Kidney glomerular epithelial cell (primary cell): ENCODE measurements at regions not wholly inside any gene's neighbourhood (a gene's known extent, or its start where the extent isn't known, plus 50 kb on each side); places are given as distances from the start of the nearest gene placed in this dataset.
"Not testable (repeated sequence)": the region's sequence is repeated elsewhere in the genome, so short reads cannot be mapped to it uniquely, and the experiment has no call there.

ENCODE experiments used
- DNase-seq: peaks from one replicate; lab custom pipeline; 2025; lab: John Stamatoyannopoulos, UW

DNA sequence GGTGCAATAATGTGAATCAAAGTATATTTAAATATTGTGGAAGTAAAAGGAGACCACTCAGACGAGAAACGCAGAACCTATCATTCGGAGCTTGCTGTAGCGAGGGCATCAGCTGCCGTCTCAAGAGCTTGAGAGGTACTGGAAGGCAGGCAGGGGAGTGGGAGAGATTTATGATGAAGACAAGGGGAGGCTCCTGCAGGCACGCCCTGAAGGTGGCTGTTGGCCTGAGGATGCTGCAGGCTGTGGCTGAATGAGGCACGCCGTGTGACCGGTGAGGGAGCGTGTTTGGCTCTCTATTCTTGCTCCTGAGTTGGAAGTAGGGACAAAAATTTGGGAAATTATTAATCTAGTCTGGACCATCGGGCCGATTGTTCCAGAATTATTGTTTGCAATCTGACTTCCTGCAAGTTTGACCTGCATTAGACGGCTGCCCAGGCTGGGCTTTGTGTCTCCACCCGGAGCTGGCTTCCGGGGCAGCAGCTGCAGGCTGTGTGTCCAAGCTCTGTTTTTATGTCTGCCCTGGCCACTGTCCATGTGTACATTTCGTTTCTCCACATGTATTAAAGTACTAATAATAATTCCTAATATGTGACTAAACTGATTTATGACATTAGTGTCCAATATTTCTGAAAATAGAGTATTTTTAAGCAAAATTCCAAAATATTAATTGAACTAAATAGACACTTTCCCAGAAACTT is 91.1 kb upstream of the ANKRD10 start:
- no peak for DNase-seq

DNA sequence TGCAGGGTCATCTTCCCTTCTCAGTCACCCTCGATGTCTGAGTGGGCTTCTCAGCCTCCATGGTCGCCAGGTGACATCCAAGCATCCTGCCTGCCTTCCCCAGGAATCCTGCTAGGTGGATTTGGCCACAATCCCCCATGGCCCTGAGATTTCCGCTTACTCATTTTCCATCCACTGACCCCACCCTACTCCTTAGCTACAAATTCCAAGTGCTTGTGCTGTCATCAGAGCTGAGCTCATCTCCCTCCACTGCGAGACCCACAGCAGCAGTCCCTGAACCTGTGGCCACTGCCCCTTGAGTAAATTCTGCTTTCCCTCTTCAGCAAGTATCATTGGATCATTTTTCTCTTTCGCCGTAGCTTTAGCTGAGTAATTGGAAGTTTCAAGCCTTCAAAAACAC is 90.5 kb upstream of the ANKRD10 start:
- DNase-seq = no peak

DNA sequence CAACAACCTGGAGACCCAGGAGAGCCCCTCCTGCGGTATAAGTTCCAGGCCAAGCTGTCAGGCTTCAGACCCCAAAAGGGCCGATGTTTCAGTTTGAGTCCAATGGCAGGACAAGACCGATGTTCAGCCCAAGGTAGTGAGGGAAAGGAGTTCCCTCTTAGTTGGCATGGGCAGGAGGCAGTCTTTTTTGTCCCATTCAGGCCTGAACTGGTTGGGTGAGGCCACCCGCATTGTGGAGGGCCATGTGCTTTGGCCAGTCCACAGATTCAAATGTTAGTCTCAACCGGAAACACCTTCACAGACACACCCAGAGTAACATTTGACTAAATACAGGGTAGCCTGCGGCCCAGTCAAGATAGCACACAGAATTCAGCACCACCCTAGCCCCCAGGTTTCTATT is 89.6 kb upstream of the ANKRD10 start:
- no peak for DNase-seq

GRCh38 chr13:111001636-111002035 is 86.8 kb upstream of the ANKRD10 start:
- no peak for DNase-seq

- DNase-seq = no peak
Measured at GRCh38 chr13:110993788-110994187, 78.9 kb upstream of the ANKRD10 start.

DNA sequence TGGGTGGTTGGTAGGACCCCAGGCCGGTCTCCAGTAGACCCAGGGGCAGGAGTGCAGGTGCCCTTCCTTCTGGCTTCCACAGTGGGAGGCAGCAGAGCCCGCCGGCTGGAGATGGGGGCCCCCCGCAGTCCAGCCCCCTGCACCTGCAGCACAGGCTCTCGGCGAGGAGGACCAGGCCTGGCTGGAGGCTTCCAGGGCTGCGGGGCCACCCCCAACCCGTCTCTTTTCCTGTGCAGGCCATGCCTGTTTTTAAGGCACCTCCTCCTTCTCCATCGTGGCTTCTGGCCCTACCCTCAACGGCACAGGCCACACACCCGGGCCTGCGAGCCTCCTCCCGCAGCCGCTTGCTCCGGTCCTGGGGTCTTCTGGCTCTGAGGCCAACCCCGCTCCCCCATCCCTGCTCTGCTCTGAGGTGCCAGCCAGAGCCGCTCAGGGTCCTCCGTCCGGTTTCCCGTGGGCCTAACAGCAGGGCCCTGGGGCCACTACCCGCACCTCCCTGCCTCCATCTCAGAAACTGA is 77.2 kb upstream of the ANKRD10 start:
- DNase-seq = no peak

DNA sequence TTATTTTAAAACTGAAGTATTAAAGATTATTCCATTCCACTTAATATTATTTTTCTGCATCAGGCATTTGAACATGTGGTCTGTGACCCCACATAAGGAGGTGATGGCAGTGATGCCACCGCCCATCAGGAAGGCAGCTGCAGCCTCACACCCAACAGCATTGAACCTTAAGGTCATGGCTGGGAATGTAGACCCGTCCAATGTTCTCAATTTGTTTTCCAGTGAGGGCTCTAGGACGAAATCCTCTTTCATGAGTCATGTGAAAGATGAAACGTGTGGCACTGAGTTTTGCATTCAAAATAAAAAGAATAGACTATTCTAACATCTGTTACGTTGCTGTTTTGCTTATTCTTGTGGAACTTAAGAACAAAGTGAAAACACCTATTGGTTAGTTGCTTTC is 74.5 kb upstream of the ANKRD10 start:
- no peak for DNase-seq

GRCh38 chr13:110985541-110985940 is 70.7 kb upstream of the ANKRD10 start:
- no peak for DNase-seq

- DNase-seq = no peak
Measured at GRCh38 chr13:110984798-110985197, 69.9 kb upstream of the ANKRD10 start.

DNA sequence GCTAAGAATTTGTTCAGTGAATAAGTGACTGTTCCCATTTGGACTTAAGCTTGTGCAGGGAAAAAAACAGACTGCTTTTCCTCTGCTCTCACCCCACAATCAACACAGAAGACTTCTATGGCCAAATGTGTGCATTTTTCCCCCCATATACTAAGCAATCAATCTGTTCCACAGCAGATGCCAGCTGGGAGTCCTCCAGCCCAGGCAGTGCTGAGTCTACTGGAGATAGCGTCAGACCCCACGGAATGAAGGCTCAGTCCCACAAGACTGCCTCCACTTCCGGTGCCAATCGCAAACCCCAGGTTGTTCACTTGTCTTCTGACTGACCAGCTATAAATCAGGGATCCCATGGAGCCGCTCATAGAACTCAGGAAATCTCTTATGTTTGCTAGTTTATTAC is 69.5 kb upstream of the ANKRD10 start:
- DNase-seq = no peak

GRCh38 chr13:110983241-110983640 is 68.4 kb upstream of the ANKRD10 start:
- DNase-seq = no peak

- DNase-seq = no peak
Measured at GRCh38 chr13:110981379-110981778, 66.5 kb upstream of the ANKRD10 start.

DNA sequence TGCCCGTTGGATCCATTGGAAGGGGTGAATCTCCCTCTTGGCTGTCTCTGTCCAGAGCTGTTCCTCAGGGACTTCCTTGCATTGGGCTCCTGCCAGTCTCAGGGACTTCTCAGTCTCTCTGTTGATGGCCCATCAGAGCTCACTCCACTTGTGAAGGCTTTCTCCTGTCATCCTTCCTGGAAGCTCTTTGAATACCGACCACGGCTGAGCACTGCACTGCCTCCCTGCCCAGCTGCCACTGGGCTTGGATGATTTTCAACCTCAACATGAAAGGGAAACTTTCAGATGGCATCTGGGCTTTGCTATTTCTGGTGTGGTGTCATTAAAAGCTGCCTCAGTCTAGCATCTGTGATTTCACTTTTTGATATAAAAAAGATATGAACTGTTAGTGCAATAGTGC is 66.1 kb upstream of the ANKRD10 start:
- no peak for DNase-seq

DNA sequence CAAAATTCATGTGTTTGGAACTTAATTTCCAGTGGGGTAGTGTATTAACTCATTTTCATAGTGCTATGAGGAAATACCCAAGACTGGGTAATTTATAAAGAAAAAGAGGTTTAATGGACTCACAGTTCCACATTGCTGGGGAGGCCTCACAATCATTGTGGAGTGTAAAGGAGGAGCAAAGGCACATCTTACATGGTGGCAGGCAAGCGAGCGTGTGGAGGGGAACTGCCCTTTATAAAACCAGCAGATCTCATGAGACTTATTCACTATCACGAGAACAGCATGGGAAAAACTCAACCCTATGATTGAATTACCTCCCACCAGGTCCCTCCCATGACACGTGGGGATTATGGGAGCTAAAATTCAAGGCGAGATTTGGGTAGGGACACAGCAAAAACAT is 64.3 kb upstream of the ANKRD10 start:
- not testable (repeated sequence) for DNase-seq

DNA sequence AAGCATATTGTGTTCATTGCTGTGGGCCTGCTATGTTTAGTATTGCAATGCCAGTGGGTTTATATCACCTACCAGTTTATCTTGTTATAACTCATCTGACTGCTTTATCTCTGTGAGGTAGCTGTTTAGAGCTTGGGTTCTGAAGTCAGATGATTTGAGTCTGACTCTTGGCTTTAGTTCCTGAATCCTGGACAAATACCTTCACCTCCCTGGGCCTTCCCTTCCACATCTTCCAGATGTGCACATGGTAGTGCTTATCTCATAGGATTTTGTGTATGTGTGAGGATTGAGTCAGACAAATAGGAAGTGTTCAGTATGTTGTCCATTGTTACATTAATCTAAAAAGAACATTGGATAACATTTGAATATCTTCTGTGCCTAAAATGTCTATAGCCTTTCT is 63.5 kb upstream of the ANKRD10 start:
- DNase-seq = no peak

DNA sequence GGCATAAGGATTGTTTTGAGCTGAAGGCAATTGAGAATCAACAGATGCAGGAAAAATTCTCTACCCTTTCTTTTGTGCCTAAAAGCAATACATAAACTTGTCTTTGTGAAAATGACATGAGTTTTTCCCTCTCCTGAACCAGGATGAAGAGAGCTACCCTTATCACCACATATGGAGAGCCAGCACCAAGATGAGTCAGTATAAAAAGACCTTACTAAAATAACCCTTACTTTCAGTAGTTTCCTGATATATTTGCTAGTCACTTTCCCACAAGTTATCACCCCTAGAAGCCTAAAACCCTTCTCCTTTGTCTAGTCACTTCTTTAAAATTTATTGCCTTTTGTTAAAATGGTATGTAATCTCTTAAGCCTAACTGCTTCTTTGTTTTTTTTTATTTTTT is 61.9 kb upstream of the ANKRD10 start:
- DNase-seq = no peak

DNA sequence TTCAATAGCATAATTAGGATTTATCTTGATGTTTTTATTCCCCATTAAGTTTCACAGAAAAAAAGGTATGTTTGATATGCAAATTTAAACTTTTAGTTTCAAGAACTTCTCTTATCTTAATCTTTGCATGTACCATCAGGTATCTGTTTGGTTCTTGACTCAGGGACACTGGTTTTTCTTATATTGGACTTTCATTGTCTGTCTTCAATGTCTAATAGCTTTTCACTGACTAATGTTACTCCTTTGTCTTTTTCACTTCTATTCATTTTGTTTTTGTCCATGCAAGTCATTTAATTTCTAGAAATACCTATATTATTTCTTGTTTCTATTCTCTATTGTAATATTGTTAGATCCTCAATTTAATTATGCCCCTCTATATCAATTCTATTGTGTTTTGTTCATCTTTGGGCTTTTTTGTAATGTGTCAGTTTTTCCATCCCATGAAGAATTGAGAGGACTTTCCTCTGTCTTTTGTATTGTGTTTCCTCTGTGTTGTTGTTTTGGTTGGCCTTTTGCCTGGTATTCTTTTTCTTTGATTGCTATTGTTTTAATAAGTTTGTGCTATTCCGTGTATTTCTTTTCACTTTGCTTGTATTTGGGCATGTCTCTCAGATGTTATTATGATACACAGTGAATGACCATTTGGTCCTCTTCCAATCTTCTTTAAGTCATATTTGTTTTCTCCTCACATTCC is 58.3 kb upstream of the ANKRD10 start:
- no peak for DNase-seq

GRCh38 chr13:110971486-110971885 is 56.6 kb upstream of the ANKRD10 start:
- no peak for DNase-seq

GRCh38 chr13:110967156-110967855 is 52.4 kb upstream of the ANKRD10 start:
- DNase-seq = not testable (repeated sequence)

DNA sequence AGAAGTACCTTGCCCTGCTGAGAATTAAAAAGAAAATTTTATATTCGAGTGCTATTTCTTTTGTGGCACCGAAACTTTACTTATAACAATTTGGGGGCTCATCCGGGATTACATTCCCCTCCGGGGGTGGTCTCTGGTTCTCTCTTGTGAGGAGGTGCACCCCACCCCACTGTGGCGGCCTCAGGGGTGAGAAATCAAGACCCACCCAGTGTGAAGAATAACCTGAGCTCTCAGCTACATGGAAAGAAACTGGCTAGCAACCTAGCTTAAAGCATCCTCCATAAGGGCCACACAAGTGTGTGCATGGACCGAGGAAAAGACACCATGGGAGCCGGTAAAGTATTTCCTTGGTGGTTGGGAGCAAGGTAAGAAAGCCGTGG is 50.9 kb upstream of the ANKRD10 start:
- DNase-seq = no peak

DNA sequence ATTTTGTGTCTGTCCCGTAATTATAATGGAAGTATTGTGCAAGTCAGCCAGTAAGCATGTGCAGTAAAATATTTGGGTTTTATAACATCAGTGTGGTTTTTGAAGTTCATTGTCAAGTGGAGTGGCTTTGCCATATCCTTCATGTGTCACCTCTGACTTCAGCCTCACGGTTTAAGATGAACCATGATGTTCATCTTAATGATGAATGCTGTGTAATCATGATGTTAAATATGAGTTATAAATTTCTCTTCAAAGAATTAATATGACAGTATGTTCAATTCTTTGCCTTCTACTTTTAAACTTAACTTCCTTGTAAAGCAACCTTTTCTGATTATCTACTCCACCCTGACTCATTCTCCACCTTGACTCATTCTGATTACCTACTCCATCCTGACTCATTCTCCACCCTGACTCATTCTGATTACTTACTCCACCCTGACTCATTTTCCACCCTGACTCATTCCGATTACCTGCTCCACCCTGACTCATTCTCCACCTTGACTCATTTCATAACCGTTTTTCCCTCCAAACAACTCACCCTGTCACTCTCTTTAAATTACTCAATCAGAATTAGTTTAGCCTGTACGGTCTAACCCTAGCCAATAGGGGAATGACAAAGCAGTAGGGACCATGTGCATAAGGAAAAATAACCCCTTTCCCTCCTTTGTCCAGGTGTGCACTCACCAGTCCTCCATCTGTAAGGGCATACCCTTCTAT is 50.3 kb upstream of the ANKRD10 start:
- DNase-seq = peak; percentile 94
